A673 (cell line): ENCODE measurements at regions not wholly inside any gene's neighbourhood (a gene's known extent, or its start where the extent isn't known, plus 50 kb on each side); places are given as distances from the start of the nearest gene placed in this dataset.
A peak's percentile ranks its signal among the peaks of the same experiment; 100 is the strongest.

ENCODE experiments used
- BruUV-seq: library from RNA; stranded (reverse); fragments of 400-500 nt; replicated peaks from 2 replicates; lab custom pipeline; 2021; lab: Mats Ljungman, UMichigan
- CTCF ChIA-PET: fragments of 300-600 bp; sonication (Branson Sonifier 250); formaldehyde crosslinking; loops from one replicate; lab custom pipeline; 2022; ENCODE audit warnings: antibody characterized with exemption; lab: Charles Lee
- POLR2A ChIA-PET: fragments of 300-600 bp; sonication (Branson Sonifier 250); formaldehyde crosslinking; loops from one replicate; lab custom pipeline; 2022; ENCODE audit warnings: antibody characterized with exemption; ENCODE audit not compliant: low non-redundant PET; lab: Charles Lee
- DNase-seq: peaks from one replicate; pipeline ENCODE4 v3.0.0-alpha.2; 2015; ENCODE audit warnings: low spot score
- H3K27ac ChIP-seq: fragments of 200-600 bp; sonication (generic); 2 replicates; pipeline ENCODE4 v1.5.1; 2016; ENCODE audit warnings: mixed run types, low read depth, mild to moderate bottlenecking, mixed read lengths, antibody characterized with exemption, low read length; ENCODE audit not compliant: poor library complexity, severe bottlenecking
- H3K27me3 ChIP-seq: fragments of 200-600 bp; sonication (generic); replicated peaks from 2 replicates; pipeline ENCODE4 v1.6.1; 2017; ENCODE audit warnings: mixed run types, low read depth, mild to moderate bottlenecking, mixed read lengths, antibody characterized with exemption, low read length; ENCODE audit not compliant: insufficient read depth, poor library complexity
- H3K36me3 ChIP-seq: fragments of 200-600 bp; sonication (generic); 2 replicates; pipeline ENCODE4 v1.6.1; 2016; ENCODE audit warnings: mixed run types, mild to moderate bottlenecking, mixed read lengths, antibody characterized with exemption, low read length; ENCODE audit not compliant: insufficient read depth, poor library complexity, severe bottlenecking
- H3K4me1 ChIP-seq: fragments of 200-600 bp; sonication (generic); 2 replicates; pipeline ENCODE4 v1.6.1; 2017; ENCODE audit warnings: mixed run types, mild to moderate bottlenecking, mixed read lengths, antibody characterized with exemption, low read length; ENCODE audit not compliant: insufficient read depth, poor library complexity, severe bottlenecking
- H3K4me3 ChIP-seq: fragments of 200-600 bp; sonication (generic); 2 replicates; pipeline ENCODE4 v1.5.1; 2016; ENCODE audit warnings: low read depth, mixed run types, mild to moderate bottlenecking, mixed read lengths, low read length; ENCODE audit not compliant: poor library complexity, severe bottlenecking
- H3K9me3 ChIP-seq: fragments of 200-600 bp; sonication (generic); 2 replicates; pipeline ENCODE4 v1.6.1; 2016; ENCODE audit warnings: mixed run types, low read depth, mild to moderate bottlenecking, mixed read lengths, antibody characterized with exemption, low read length; ENCODE audit not compliant: poor library complexity, severe bottlenecking
- EZH2 ChIP-seq: fragments of 200-600 bp; sonication (generic); IDR thresholded peaks from 2 replicates; pipeline ENCODE4 v1.6.1; 2017; ENCODE audit warnings: borderline replicate concordance, low read depth, mild to moderate bottlenecking, mixed read lengths, antibody characterized with exemption, low read length; ENCODE audit not compliant: poor library complexity, severe bottlenecking
- intact Hi-C: fragments of 100-400 bp; cut with micrococcal nuclease; formaldehyde crosslinking; loops from one replicate; pipeline ENCODE4 v1.10.0; 2022; ENCODE audit not compliant: unreplicated experiment
- TF ChIP-seq, protein P1 (sequence below): fragments of 300-800, 200-600 bp; sonication (generic); conservative IDR thresholded peaks from 2 replicates; pipeline ENCODE4 v1.5.1; 2017; ENCODE audit warnings: low read depth, mild to moderate bottlenecking, antibody characterized with exemption, low read length, moderate library complexity, mixed read lengths

DNA sequence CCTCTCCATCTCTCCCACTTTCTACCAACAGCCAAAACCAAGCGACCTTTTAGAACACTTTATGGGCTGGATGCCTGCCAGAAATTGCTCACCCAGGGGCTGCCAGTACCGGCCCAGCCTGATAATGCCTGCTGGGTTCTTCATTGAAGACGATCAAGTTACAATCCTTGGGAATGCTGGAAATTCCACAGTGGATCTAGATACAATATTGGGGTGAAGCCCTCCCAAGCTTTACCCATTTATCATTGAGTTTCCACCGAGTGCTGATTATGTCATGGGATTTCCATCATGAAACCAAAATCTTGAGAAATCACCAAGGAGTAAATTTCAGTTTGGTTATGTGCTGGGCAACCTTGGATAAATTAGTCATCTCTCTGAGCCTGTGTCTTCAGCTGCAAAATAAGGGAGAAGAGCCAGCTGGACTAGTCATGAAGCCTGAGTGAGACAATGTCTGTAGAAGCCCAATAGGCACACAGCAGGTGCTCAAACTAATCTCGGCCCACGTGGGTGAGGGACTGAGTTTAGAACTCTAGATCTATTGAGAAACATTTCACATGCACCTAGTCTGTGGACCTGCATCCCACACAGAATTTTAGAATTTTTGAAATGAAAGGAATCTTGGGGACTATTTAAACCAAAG is 75.5 kb upstream of the CLMN start:
- no TSS peak for BruUV-seq
- no peaks in the 10 kb centered on the region for H3K36me3 ChIP-seq
- H3K4me3 ChIP-seq: no peak overlapping the region
- POLR2A ChIA-PET: no interaction called here
- no peaks in the 10 kb centered on the region for H3K4me1 ChIP-seq
- H3K27me3 ChIP-seq: no peaks in the 10 kb centered on the region
- intact Hi-C loops: no loop called here
- H3K9me3 ChIP-seq: no peaks in the 10 kb centered on the region
- no peak overlapping the region for H3K27ac ChIP-seq
- peak; percentile 26 for DNase-seq
- CTCF ChIA-PET: interaction anchor here (0.6 kb wide), 1 partner anchor 112 kb away, joined by 3 read pairs; no protein-coding TSS in a partner anchor
- TF ChIP-seq EZH2: no peak
- TF ChIP-seq, protein P1, sequence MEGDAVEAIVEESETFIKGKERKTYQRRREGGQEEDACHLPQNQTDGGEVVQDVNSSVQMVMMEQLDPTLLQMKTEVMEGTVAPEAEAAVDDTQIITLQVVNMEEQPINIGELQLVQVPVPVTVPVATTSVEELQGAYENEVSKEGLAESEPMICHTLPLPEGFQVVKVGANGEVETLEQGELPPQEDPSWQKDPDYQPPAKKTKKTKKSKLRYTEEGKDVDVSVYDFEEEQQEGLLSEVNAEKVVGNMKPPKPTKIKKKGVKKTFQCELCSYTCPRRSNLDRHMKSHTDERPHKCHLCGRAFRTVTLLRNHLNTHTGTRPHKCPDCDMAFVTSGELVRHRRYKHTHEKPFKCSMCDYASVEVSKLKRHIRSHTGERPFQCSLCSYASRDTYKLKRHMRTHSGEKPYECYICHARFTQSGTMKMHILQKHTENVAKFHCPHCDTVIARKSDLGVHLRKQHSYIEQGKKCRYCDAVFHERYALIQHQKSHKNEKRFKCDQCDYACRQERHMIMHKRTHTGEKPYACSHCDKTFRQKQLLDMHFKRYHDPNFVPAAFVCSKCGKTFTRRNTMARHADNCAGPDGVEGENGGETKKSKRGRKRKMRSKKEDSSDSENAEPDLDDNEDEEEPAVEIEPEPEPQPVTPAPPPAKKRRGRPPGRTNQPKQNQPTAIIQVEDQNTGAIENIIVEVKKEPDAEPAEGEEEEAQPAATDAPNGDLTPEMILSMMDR: no peak

DNA sequence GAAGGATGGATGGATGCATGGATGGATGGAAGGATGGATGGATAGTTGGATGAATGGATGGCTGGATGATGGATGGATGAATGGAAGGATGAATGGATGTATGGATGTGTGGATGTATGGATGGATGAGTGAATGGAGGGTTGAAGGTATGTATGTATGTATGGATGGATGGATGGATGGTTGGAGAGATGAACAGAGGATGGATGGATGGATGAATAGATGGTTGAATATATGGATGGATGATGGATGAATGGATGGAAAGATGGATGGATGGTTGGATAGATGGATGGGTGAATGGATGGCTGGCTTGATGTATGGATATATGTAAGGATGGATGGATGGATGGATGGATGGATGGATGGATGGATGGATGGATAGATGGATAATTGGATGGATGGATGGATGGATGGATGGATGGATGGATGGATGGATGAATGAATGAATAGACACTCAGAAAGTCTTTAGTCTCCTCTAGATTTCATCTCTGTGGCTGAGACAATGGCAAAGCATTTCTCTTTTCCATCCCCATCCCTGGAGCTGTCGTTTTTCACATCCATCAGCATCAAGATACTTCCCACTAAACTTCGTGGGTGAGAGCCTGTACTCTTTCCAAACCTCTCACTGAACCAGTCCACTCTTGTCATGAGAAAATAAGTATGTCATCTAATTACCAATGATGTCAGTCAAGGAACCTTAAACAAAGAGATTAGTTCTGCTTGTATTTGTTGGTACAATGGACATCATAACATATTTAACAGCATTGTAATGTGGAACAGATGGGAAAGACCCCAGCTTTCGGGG is 74.8 kb upstream of the CLMN start:
- H3K27me3 ChIP-seq: no peaks in the 10 kb centered on the region
- no peaks in the 10 kb centered on the region for H3K36me3 ChIP-seq
- no peak overlapping the region for H3K4me3 ChIP-seq
- BruUV-seq: no TSS peak
- H3K9me3 ChIP-seq: no peaks in the 10 kb centered on the region
- no peaks in the 10 kb centered on the region for H3K4me1 ChIP-seq
- intact Hi-C loops: no loop called here
- ChIA-PET CTCF (no interaction called here), POLR2A (no interaction called here)
- TF ChIP-seq EZH2: no peak
- TF ChIP-seq, protein P1: no peak
- no peak for DNase-seq
- H3K27ac ChIP-seq: no peak overlapping the region

DNA sequence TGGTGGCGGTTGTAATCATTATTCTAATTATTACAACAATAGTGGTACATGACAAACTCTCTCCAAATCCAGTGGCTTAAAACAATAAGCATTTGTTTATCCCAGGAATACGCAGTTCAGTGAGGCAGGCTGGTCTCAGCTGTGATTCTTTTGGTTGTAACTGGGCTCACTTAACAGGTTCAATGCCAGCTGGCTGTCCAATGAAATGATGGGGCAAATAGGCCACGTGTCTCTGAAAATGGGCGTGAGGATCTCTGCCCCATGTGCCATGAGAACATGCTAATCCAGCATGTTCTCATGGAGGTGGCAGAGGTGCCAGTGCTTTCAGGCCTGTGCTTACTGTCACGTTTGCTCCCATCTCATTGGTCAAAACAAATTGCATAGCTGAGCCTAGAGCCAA is 73.1 kb upstream of the CLMN start:
- Histone ChIP-seq H3K4me1 (no peaks in the 10 kb centered on the region), H3K9me3 (no peaks in the 10 kb centered on the region), H3K27ac (no peak overlapping the region), H3K27me3 (no peaks in the 10 kb centered on the region), H3K4me3 (no peak overlapping the region), H3K36me3 (no peaks in the 10 kb centered on the region)
- ChIA-PET CTCF (no interaction called here), POLR2A (no interaction called here)
- TF ChIP-seq, protein P1: no peak
- TF ChIP-seq EZH2: no peak
- DNase-seq: no peak
- no TSS peak for BruUV-seq
- intact Hi-C loops: no loop called here
